Effector memory CD4-positive, alpha-beta T cell (primary cell): ENCODE measurements at regions not wholly inside any gene's neighbourhood (a gene's known extent, or its start where the extent isn't known, plus 50 kb on each side); places are given as distances from the start of the nearest gene placed in this dataset.
"Not testable (repeated sequence)": the region's sequence is repeated elsewhere in the genome, so short reads cannot be mapped to it uniquely, and the experiment has no call there.

Source experiments
- DNase-seq, 3 donors: peaks; one replicate each; pipeline ENCODE4 v3.0.0-alpha.2; 2020
- H3K27ac ChIP-seq: 2 replicates; pipeline ENCODE4 v1.7.0; 2013; ENCODE audit warnings: mild to moderate bottlenecking, low read length, moderate library complexity; ENCODE audit not compliant: insufficient read depth, poor library complexity, severe bottlenecking
- H3K27me3 ChIP-seq: replicated peaks from 2 replicates; pipeline ENCODE4 v1.7.0; 2013; ENCODE audit warnings: mild to moderate bottlenecking, low read length; ENCODE audit not compliant: insufficient read depth, control insufficient read depth, poor library complexity, severe bottlenecking
- H3K36me3 ChIP-seq: 2 replicates; pipeline ENCODE4 v1.7.0; 2013; ENCODE audit warnings: mild to moderate bottlenecking, low read length, moderate library complexity; ENCODE audit not compliant: control insufficient read depth, insufficient read depth
- H3K4me1 ChIP-seq: 2 replicates; pipeline ENCODE4 v1.7.0; 2013; ENCODE audit warnings: low read length, mild to moderate bottlenecking; ENCODE audit not compliant: control insufficient read depth, insufficient read depth, poor library complexity, severe bottlenecking
- H3K4me3 ChIP-seq: 2 replicates; pipeline ENCODE4 v1.7.0; 2013; ENCODE audit warnings: low read length, low read depth, mild to moderate bottlenecking; ENCODE audit not compliant: insufficient read depth, poor library complexity, severe bottlenecking
- H3K9me3 ChIP-seq: 2 replicates; pipeline ENCODE4 v1.7.0; 2013; ENCODE audit warnings: mild to moderate bottlenecking, low read length, moderate library complexity; ENCODE audit not compliant: control insufficient read depth

GRCh38 chr17:72382971-72383722, 262.3 kb downstream of the SOX9 start:
- H3K9me3 ChIP-seq = no peaks in the 10 kb centered on the region
- H3K27me3 ChIP-seq = no peaks in the 10 kb centered on the region
- no peak overlapping the region for H3K4me3 ChIP-seq
- H3K4me1 ChIP-seq = no peaks in the 10 kb centered on the region
- no peak overlapping the region for H3K27ac ChIP-seq
- DNase-seq = no peak
- H3K36me3 ChIP-seq = no peaks in the 10 kb centered on the region

- no peaks in the 10 kb centered on the region for H3K4me1 ChIP-seq
- no peaks in the 10 kb centered on the region for H3K9me3 ChIP-seq
- DNase-seq = no peak
- no peak overlapping the region for H3K4me3 ChIP-seq
- H3K27me3 ChIP-seq = no peaks in the 10 kb centered on the region
- no peaks in the 10 kb centered on the region for H3K36me3 ChIP-seq
- no peak overlapping the region for H3K27ac ChIP-seq
Measured at GRCh38 chr17:72385475-72385874, 264.7 kb downstream of the SOX9 start.

- not testable (repeated sequence) for H3K36me3 ChIP-seq, H3K9me3 ChIP-seq, H3K27me3 ChIP-seq, DNase-seq, H3K4me3 ChIP-seq, H3K4me1 ChIP-seq, H3K27ac ChIP-seq
Measured at GRCh38 chr17:72386173-72386572, 265.4 kb downstream of the SOX9 start.

- no peak overlapping the region for H3K27ac ChIP-seq
- no peaks in the 10 kb centered on the region for H3K36me3 ChIP-seq
- no peaks in the 10 kb centered on the region for H3K27me3 ChIP-seq
- H3K9me3 ChIP-seq = no peaks in the 10 kb centered on the region
- H3K4me1 ChIP-seq = no peaks in the 10 kb centered on the region
- DNase-seq = no peak
- no peak overlapping the region for H3K4me3 ChIP-seq
Measured at GRCh38 chr17:72386619-72387237, 265.9 kb downstream of the SOX9 start.

- no peak overlapping the region for H3K4me3 ChIP-seq
- H3K27ac ChIP-seq = no peak overlapping the region
- DNase-seq = no peak
- no peaks in the 10 kb centered on the region for H3K9me3 ChIP-seq
- H3K36me3 ChIP-seq = no peaks in the 10 kb centered on the region
- no peaks in the 10 kb centered on the region for H3K4me1 ChIP-seq
- no peaks in the 10 kb centered on the region for H3K27me3 ChIP-seq
Measured at GRCh38 chr17:72387487-72387886, 266.7 kb downstream of the SOX9 start.

GRCh38 chr17:72387969-72388368, 267.1 kb downstream of the SOX9 start:
- no peak overlapping the region for H3K4me3 ChIP-seq
- H3K36me3 ChIP-seq = no peaks in the 10 kb centered on the region
- H3K27me3 ChIP-seq = no peaks in the 10 kb centered on the region
- no peaks in the 10 kb centered on the region for H3K4me1 ChIP-seq
- no peak overlapping the region for H3K27ac ChIP-seq
- H3K9me3 ChIP-seq = no peaks in the 10 kb centered on the region
- DNase-seq = no peak

- Histone ChIP-seq H3K27me3 (no peaks in the 10 kb centered on the region), H3K27ac (no peak overlapping the region), H3K36me3 (no peaks in the 10 kb centered on the region), H3K4me1 (no peaks in the 10 kb centered on the region), H3K4me3 (no peak overlapping the region), H3K9me3 (no peaks in the 10 kb centered on the region)
- DNase-seq = no peak
Measured at GRCh38 chr17:72388765-72389473, 268.1 kb downstream of the SOX9 start.

- Histone ChIP-seq H3K9me3 (no peaks in the 10 kb centered on the region), H3K27me3 (no peaks in the 10 kb centered on the region), H3K36me3 (no peaks in the 10 kb centered on the region), H3K4me3 (no peak overlapping the region), H3K4me1 (no peaks in the 10 kb centered on the region), H3K27ac (no peak overlapping the region)
- DNase-seq = no peak
Measured at GRCh38 chr17:72390675-72391508, 270.1 kb downstream of the SOX9 start.

- Histone ChIP-seq H3K27ac (no peak overlapping the region), H3K4me1 (no peaks in the 10 kb centered on the region), H3K36me3 (no peaks in the 10 kb centered on the region), H3K4me3 (no peak overlapping the region), H3K9me3 (no peaks in the 10 kb centered on the region), H3K27me3 (no peaks in the 10 kb centered on the region)
- no peak for DNase-seq
Measured at GRCh38 chr17:72392056-72393010, 271.5 kb downstream of the SOX9 start.
